Mononuclear cell (primary cell): ENCODE measurements at regions not wholly inside any gene's neighbourhood (a gene's known extent, or its start where the extent isn't known, plus 50 kb on each side); places are given as distances from the start of the nearest gene placed in this dataset.
"Not testable (repeated sequence)": the region's sequence is repeated elsewhere in the genome, so short reads cannot be mapped to it uniquely, and the experiment has no call there.

ENCODE experiments used
- H3K27me3 ChIP-seq: 2 replicates; pipeline ENCODE4 v1.6.0; 2011; ENCODE audit warnings: low read length, control low read depth; ENCODE audit not compliant: insufficient read depth
- H3K4me1 ChIP-seq: 2 replicates; pipeline ENCODE4 v1.5.1; 2011; ENCODE audit warnings: mild to moderate bottlenecking, low read length, control low read depth; ENCODE audit not compliant: insufficient read depth
- H3K4me3 ChIP-seq: 2 replicates; pipeline ENCODE4 v1.5.1; 2011; ENCODE audit warnings: mild to moderate bottlenecking, low read length, moderate library complexity
- H3K9me3 ChIP-seq: 2 replicates; pipeline ENCODE4 v1.5.1; 2011; ENCODE audit warnings: low read depth, mild to moderate bottlenecking, control low read depth, low read length

DNA sequence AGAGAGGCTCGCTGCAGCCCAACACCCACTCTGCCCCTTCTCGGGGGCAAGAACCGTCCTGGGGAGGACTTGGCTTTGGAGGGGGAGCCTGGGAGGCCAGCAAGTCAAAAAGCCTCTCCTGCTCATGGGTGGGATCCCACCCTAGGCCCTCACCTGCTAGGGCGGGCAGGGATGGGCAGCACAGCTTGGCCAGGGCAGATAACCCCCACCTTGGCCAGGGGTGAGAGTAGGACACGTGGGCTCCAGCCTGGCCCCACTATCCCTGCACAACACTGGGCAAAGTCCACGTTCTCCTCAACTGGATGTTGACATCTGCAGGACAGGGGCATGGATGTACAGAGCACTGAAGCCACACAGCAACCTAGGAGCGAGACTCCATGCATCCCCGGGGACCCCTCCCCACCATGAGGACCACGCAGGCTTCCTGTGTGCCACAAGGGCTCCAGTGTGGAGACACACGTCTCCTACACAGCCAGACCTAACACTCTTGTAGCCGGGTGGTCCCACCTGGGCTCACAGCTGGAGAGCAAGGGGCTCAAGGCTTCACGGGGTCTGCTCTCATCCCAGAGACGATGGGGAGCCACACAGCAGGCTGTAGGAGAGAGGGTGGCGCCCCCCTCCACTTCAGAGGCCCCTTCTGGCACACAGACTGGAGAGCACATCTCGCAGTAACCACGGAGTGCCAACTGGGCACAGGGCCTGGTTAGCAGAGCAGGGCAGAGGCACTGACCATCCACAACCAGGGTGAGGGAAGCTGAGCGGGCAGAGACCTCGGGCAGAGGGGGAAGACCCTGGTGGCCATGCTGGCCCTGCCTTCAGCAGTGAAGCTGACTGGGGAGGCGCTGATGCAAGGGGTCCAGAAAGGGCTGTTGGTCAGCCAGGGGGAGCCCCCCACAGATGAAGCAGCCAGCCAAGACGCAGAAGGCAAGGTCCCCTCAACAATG is 171.1 kb downstream of the CRYBB2 start:
- no peak overlapping the region for H3K4me3 ChIP-seq
- H3K4me1 ChIP-seq: peaks cover 43% of the 10 kb centered on the region
- no peaks in the 10 kb centered on the region for H3K9me3 ChIP-seq
- H3K27me3 ChIP-seq: no peaks in the 10 kb centered on the region

DNA sequence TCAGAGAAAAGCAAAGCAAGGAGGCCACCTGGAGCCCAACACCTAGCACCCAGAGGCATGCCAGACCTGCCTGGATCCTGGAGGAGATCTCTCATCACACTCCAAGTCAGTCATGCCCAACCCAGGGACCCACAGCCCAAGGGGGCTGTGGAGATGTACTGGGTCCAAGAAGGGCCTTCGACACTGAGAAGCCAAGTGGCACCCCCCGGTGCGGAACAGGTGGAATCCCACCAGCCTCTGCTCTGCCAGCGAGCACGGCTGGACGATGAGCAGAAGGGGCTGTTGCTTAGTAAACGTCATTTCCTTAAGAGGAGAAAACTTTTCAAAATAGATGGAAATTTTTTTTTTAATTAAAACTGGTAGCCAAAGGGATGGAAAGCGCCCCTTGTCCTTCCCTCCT is 171.9 kb upstream of the GRK3 start:
- Histone ChIP-seq H3K4me3 (no peak overlapping the region), H3K27me3 (no peaks in the 10 kb centered on the region), H3K4me1 (peaks cover 30% of the 10 kb centered on the region), H3K9me3 (no peaks in the 10 kb centered on the region)

DNA sequence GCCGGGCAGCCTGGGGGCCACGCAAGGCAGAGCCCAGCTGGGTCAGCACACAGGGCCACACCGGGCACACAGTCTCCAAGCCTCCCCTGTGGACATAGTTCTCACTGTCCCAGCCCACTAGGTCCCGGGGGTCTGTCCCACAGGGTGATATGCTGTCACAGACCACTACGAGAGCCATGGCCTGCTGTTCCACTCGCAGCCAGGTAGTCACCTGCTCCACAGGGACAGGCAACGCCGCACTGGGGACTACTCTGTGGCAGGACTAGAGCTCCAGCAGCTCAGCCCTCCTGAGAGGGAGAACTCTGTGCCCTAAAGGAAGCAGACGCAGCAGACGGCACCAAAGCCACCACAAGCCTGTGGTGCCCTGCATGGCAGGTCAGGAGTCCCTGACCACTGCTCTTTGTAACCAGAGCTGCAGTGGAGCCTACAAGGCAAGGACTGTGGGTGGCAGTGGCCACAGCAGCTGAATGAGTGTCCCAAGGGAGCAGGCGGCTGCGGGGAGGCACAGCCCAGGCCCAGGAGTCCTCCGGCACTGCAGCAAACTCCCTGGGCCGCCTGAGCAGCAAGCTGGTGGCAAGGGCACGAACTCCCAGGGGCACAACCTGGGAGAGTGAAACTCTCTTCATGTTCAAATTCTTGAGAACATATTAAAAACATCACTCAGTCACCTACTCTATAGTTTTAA is 171.2 kb upstream of the GRK3 start:
- Histone ChIP-seq H3K4me1 (peaks cover 32% of the 10 kb centered on the region), H3K27me3 (no peaks in the 10 kb centered on the region), H3K9me3 (no peaks in the 10 kb centered on the region), H3K4me3 (no peak overlapping the region)

DNA sequence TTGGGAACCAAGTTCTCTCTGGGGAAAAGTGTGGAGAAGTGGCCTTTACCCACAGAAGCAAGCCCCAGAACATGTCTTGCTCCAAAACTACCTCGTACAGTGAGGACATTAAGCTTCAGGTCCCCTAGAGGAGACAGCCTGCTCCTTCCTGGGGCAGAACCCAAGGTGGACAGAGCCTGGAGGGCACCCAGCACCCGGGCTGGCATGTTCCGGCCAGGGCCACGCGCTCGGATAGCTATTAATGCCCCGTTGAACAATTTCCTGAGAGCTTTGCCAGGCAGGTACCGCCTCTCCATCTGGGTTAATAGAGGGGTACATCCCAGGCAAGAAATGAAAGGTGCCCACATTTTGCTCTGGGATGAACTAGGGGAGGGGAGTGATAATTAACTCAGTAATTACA is 169.0 kb upstream of the GRK3 start:
- no peaks in the 10 kb centered on the region for H3K27me3 ChIP-seq
- H3K4me3 ChIP-seq: no peak overlapping the region
- peaks cover 17% of the 10 kb centered on the region for H3K4me1 ChIP-seq
- H3K9me3 ChIP-seq: no peaks in the 10 kb centered on the region

DNA sequence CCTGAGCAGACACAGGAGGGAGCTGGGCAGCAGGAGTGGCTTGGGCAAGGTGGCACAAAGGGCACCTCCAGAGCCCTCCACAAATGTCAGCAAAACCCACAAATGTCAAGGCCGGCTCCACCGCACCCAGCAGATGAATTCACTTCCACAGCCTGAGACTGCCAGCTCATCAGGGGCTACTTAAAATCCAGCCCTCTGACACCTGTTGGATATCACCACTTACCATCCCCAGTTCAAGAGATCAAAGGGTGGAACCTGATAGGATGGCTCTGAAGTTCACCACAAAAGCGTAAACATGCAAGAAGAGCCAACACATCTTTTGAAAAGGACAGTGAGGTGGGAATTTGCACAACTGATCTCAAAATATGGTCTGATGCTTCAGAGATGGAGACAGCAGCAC is 168.6 kb upstream of the GRK3 start:
- Histone ChIP-seq H3K27me3 (no peaks in the 10 kb centered on the region), H3K4me3 (no peak overlapping the region), H3K9me3 (no peaks in the 10 kb centered on the region), H3K4me1 (peaks cover 19% of the 10 kb centered on the region)

DNA sequence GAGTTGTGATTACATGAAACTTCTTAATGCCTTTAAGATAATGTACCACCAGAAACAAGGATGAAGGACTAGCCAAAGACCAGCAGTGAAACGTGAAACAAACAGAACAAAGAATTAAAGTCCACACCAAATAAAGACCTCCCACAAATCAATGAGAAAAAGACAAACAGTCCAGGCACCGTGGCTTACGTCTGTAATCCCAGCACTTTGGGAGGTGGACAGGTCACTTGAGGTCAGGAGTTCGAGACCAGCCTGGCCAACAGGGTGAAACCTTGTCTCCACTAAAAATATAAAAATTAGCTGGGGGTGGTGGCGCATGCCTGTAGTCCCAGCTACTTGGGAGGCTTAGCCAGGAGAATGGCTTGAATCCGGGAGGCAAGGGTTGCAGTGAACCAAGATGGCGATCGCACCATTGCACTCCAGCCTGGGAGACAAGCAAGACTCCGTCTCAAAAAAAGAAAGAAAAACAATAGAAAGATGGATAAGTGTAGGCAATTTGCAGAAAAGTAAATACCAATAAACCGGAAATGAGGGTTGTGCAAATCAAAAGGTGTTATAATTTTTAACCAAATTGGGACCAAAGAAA is 167.8 kb upstream of the GRK3 start:
- Histone ChIP-seq H3K4me3 (no peak overlapping the region), H3K9me3 (no peaks in the 10 kb centered on the region), H3K27me3 (no peaks in the 10 kb centered on the region), H3K4me1 (peaks cover 22% of the 10 kb centered on the region)

DNA sequence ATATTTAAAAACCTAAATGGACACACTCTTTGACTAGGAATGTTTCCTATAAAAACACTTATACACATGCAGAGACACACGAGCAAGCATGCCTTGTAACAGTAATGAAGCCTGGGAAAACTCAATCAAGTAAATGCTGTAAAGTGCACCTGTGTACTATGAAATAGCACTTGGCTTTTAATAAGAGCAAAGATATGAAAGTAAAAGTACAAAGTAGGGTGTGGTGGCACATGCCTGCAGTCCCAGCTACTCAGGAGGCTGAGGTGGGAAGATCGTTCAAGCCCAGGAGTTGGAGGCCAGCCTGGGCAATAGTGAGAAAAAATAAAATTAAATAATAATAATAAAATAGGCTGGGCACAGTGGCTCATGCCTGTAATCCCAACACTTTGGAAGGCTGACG is 166.9 kb upstream of the GRK3 start:
- no peak overlapping the region for H3K4me3 ChIP-seq
- peaks cover 31% of the 10 kb centered on the region for H3K4me1 ChIP-seq
- H3K27me3 ChIP-seq: no peaks in the 10 kb centered on the region
- no peaks in the 10 kb centered on the region for H3K9me3 ChIP-seq

DNA sequence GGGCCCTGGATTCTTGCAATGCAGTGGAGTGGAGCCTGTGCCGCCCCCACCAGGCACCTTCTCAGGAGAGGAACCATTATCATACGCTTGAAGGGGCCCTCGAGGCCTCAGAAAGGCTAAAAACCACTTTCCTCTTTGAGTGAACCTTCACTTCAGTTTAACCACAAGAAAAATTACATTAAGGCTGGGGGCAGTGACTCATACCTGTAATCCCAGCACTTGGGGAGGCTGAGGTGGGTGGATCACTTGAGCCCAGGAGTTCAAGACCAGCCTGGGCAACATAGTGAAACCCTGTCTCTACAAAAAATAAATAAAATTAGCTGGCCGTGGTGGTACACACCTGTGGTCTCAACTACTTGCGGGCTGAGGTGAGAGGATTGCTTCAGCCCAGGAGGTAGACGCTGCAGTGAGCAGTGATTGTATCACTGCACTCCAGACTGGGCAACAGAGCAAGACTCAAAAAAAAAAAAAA is 165.8 kb upstream of the GRK3 start:
- not testable (repeated sequence) for H3K4me3 ChIP-seq, H3K9me3 ChIP-seq, H3K27me3 ChIP-seq
- peaks cover 41% of the 10 kb centered on the region for H3K4me1 ChIP-seq

DNA sequence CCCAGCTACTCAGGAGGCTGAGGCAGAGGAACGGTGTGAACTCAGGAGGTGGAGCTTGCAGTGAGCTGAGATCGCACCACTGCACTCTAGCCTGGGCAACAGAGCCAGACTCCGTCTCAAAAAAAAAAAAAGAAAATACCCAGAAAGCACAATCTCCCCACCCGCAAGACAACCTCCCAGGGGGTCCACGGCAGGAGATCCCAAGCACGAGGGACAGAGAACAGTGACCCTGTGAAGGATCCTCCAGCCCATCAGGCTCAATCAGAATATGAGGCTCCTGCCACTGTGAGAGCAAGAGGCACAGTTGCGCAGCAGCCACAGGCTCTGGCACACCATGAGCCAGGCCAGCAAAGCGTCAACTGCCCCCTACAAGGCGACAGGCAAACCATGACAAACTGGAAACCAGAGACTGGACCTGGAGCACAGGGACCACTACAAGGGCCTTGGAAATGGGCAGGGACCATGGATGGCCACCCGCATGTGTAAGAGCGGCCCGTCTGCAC is 164.8 kb upstream of the GRK3 start:
- Histone ChIP-seq H3K27me3 (no peaks in the 10 kb centered on the region), H3K4me1 (peaks cover 51% of the 10 kb centered on the region), H3K9me3 (no peaks in the 10 kb centered on the region), H3K4me3 (no peak overlapping the region)

DNA sequence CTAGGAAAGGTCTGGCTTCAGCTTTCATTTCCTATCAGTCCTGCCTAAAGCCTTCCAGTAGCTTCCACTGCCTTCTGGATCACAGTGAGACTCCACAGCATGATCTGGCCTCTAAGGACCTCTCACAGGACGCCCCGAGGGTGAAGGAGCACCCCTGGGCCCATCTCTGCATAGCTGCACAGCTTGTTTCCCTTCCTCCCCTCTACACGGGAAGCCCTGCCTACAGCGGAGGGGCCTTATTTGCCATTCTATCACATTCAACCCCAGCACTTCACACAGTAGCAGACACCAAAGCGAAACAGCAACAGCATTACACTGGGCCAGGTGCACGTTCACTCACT is 162.3 kb upstream of the GRK3 start:
- peaks cover 64% of the 10 kb centered on the region for H3K4me1 ChIP-seq

DNA sequence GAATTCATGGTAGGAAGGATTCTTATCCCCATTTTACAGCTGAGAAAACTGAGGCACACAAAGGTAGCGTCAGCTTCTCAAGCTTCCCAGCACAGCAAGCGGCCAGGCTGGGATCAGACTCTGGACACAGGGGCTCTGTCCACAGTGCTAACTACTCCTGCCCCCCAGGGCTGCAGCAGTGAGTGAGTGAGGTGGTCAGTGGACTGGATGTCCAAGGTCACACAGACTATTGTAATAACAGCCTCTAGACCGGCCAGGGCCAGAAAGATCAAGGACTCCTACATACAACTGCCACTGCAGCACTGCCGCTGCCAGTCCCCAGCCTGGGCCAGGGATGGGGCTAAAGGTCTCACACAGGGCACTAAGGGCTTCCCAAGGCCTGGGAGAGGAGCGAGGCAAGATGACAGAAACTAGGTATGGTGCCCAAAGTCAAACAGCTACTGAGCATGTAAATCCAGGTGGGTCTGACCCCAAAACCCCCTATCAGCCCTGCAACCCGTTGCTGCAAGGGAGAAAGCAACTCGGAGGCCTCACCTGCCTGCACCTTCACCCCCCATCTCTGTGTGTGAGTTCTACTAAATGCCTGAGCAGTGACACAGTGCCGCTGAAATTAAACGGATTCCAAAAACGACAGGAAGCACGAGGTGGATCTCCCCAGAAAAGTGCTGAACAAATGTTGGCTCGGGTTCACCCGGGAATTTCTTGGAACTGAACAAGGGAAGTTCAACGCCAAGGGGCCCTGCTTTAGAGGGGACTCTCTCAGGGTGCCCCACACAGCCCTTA is 161.8 kb upstream of the GRK3 start:
- no peaks in the 10 kb centered on the region for H3K9me3 ChIP-seq
- peaks cover 60% of the 10 kb centered on the region for H3K4me1 ChIP-seq
- H3K27me3 ChIP-seq: no peaks in the 10 kb centered on the region
- H3K4me3 ChIP-seq: no peak overlapping the region

More for the DNA sequence above, 162.3 kb upstream of the GRK3 start:
- H3K9me3 ChIP-seq: no peaks in the 10 kb centered on the region
- H3K4me3 ChIP-seq: no peak overlapping the region
- H3K27me3 ChIP-seq: no peaks in the 10 kb centered on the region

DNA sequence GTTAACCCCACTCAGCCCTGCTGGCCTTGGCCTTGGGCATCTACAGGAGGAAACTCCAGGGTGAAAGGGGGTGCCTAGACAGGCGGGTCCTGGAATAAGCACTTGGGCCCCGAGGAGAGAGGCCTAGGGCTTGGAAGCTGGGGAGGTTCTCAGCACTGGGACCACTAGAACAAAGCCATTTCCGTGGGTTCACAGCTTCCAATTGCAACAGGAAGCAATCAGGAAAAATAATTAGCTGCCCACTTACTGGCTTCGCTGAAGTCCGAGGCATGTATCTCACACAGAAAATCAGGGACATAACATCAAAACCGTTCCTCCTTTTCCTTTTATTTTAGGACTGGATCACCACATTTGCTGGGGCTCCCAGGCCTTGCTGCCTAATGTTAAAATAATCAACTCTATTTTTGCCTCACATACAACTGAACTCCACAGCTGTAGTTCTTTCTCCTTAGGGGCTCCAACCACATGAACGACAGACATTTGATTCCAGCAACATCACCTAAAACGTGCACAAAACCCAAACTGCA is 161.1 kb upstream of the GRK3 start:
- H3K27me3 ChIP-seq: no peaks in the 10 kb centered on the region
- no peak overlapping the region for H3K4me3 ChIP-seq
- no peaks in the 10 kb centered on the region for H3K9me3 ChIP-seq
- H3K4me1 ChIP-seq: peaks cover 57% of the 10 kb centered on the region

DNA sequence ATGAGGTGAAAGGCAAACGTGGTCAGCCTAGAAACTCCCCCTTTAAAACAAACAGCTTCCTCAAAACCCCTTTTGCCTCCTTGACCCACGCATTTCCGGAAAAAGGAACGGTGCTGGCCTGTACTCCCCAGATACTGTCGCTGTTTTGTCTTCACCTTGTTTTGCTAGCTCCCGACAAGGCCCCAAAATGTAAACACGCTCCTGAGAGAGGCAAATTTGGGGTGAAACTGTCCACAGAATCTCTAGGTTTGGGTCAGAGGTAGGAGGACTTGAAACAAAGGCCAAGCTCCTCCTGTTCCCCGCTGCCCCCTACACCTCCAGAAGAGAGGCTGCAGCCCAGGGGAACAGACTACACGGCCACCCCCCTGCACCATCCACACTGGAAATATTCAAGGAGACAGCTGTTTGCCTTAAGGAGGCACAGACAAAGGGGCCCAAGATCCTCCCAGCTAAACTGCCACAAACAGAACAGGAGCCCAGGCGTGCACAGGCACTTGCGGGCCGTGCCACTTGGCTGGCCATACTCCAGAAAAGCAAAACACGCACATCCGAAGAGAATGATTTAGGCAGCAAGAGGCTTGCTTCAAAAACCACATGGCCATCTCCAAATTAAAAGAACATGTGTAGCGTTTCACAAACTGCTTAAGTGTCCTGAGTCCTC is 160.5 kb upstream of the GRK3 start:
- Histone ChIP-seq H3K9me3 (no peaks in the 10 kb centered on the region), H3K4me1 (peaks cover 51% of the 10 kb centered on the region), H3K4me3 (peak overlapping the region; percentile 56), H3K27me3 (no peaks in the 10 kb centered on the region)

DNA sequence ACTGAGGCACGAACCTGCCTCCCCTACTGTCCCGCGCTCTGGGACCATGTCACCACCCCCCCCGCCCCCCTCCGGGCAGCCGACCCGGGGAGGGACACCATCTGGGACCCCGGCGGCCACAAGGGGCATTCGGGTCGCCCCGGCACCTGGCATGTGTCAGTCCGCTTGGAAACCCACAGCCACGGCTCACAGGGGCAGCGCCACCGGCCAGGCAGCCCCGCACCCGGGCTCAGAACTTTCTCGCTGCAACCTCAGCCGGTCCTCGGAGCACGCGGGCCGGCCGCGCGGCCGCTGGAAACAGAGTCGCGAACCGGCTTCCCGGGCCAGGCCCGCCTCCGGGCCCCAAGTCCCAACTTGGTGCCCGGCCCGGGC is 159.9 kb upstream of the GRK3 start:
- no peaks in the 10 kb centered on the region for H3K27me3 ChIP-seq
- peaks cover 51% of the 10 kb centered on the region for H3K4me1 ChIP-seq
- H3K9me3 ChIP-seq: no peaks in the 10 kb centered on the region
- H3K4me3 ChIP-seq: peak overlapping the region; percentile 56
